ENCODE measurements at regions not wholly inside any gene's neighbourhood (a gene's known extent, or its start where the extent isn't known, plus 50 kb on each side); places are given as distances from the start of the nearest gene placed in this dataset.
A peak's percentile ranks its signal among the peaks of the same experiment; 100 is the strongest.

- DNase-seq (ENCODE audit: low read depth, low spot score), result no peak
Observed at GRCh38 chr17:52209507-52209906, 51.0 kb upstream of the CA10 start.

More at GRCh38 chr17:52209507-52209906, 51.0 kb upstream of the CA10 start:
- H4K20me1 ChIP-seq (ENCODE audit: control insufficient read depth, extremely low read depth, insufficient read depth, low read length), result no peaks in the 10 kb centered on the region
- H3K4me2 ChIP-seq (ENCODE audit: control insufficient read depth, extremely low read depth, insufficient read depth, low read depth, low read length), result no peak overlapping the region
- no peak overlapping the region for H3K27ac ChIP-seq (ENCODE audit: control insufficient read depth, insufficient read depth, low read length)
- no peak overlapping the region for H3K4me3 ChIP-seq (ENCODE audit: control insufficient read depth in 2 of 3, extremely low read depth in 1 of 3, insufficient read depth in 2 of 3, low read depth in 1 of 3, low read length in 3 of 3)
- no peaks in the 10 kb centered on the region for H3K9me3 ChIP-seq (ENCODE audit: control insufficient read depth, low read depth, low read length)
- H3K9me1 ChIP-seq (ENCODE audit: control insufficient read depth, extremely low read depth, insufficient read depth, low read length), result no peaks in the 10 kb centered on the region
- H2AFZ ChIP-seq (ENCODE audit: control insufficient read depth, low read length), result no peak overlapping the region
- H3K79me2 ChIP-seq (ENCODE audit: control insufficient read depth, insufficient read depth, low read length), result no peaks in the 10 kb centered on the region
- H3K4me1 ChIP-seq (ENCODE audit: control insufficient read depth, extremely low read depth, insufficient read depth, low read length), result no peaks in the 10 kb centered on the region
- H3K9ac ChIP-seq (ENCODE audit: control insufficient read depth, extremely low read depth, insufficient read depth, low read length), result no peak overlapping the region
- TF ChIP-seq, protein P1, sequence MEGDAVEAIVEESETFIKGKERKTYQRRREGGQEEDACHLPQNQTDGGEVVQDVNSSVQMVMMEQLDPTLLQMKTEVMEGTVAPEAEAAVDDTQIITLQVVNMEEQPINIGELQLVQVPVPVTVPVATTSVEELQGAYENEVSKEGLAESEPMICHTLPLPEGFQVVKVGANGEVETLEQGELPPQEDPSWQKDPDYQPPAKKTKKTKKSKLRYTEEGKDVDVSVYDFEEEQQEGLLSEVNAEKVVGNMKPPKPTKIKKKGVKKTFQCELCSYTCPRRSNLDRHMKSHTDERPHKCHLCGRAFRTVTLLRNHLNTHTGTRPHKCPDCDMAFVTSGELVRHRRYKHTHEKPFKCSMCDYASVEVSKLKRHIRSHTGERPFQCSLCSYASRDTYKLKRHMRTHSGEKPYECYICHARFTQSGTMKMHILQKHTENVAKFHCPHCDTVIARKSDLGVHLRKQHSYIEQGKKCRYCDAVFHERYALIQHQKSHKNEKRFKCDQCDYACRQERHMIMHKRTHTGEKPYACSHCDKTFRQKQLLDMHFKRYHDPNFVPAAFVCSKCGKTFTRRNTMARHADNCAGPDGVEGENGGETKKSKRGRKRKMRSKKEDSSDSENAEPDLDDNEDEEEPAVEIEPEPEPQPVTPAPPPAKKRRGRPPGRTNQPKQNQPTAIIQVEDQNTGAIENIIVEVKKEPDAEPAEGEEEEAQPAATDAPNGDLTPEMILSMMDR (optimal IDR thresholded peaks at IDR 0.05 in 1 of 3, IDR thresholded peaks at IDR 0.05 in 1 of 3, conservative IDR thresholded peaks at IDR 0.05 in 1 of 3; ENCODE audit: extremely low read depth in 1 of 3, insufficient read depth in 2 of 3, low read length in 3 of 3), result no peak
- TF ChIP-seq EZH2 (IDR thresholded peaks at IDR 0.05; ENCODE audit: low read length), result no peak
- dilution Hi-C loops (cut with MboI; ENCODE audit: extremely low pct_ligation_motif_present, low sequenced_read_pairs), result no loop called here
- H3K27me3 ChIP-seq (ENCODE audit: control insufficient read depth, extremely low read depth, insufficient read depth, low read length), result no peaks in the 10 kb centered on the region
- FAIRE-seq, result peak; percentile 55
- no peaks in the 10 kb centered on the region for H3K36me3 ChIP-seq (ENCODE audit: control insufficient read depth in 2 of 2, extremely low read depth in 1 of 2, insufficient read depth in 2 of 2, low read length in 2 of 2)
